Uterus (tissue), 3 donors: ENCODE measurements at regions not wholly inside any gene's neighbourhood (a gene's known extent, or its start where the extent isn't known, plus 50 kb on each side); places are given as distances from the start of the nearest gene placed in this dataset.

Experiments
- DNase-seq, 2 donors: peaks; one replicate each; pipeline ENCODE4 v3.0.0-alpha.2; 2019 to 2020
- H3K27ac ChIP-seq, 2 donors: fragments of 200-600 bp; sonication (generic); 1 replicate in 1 of 2; 2 replicates in 1 of 2; pipeline ENCODE4 v1.5.1; 2016 to 2018
- H3K27me3 ChIP-seq, 2 donors: fragments of 200-600 bp; sonication (generic); one replicate each; pipeline ENCODE4 v1.5.1; 2018 to 2019; ENCODE audit warnings: control low read depth in 1 of 2
- H3K36me3 ChIP-seq, 2 donors: fragments of 200-600 bp; sonication (generic); one replicate each; pipeline ENCODE4 v1.5.1; 2019; ENCODE audit warnings: control low read depth in 1 of 2
- H3K4me1 ChIP-seq, 2 donors: fragments of 200-600 bp; sonication (generic); one replicate each; pipeline ENCODE4 v1.5.1; 2018 to 2019; ENCODE audit warnings: control low read depth in 1 of 2
- H3K4me3 ChIP-seq, 2 donors: fragments of 200-600 bp; sonication (generic); 1 replicate in 1 of 2; 2 replicates in 1 of 2; pipeline ENCODE4 v1.5.1; 2018 to 2019; ENCODE audit warnings: mild to moderate bottlenecking in 1 of 2
- H3K9me3 ChIP-seq, 2 donors: fragments of 200-600 bp; sonication (generic); one replicate each; pipeline ENCODE4 v1.5.1; 2019; ENCODE audit warnings: control low read depth in 1 of 2
- CTCF ChIP-seq, 4 experiments: fragments of 200-600 bp in 2 of 4; fragments of 450-650 bp in 2 of 4; sonication (generic) in 2 of 4; IDR thresholded peaks; one replicate each; pipeline ENCODE4 v1.5.1; 2016 to 2019; ENCODE audit warnings: antibody characterized with exemption in 4 of 4, mild to moderate bottlenecking in 2 of 4, moderate library complexity in 1 of 4
- POLR2A ChIP-seq, 2 donors: fragments of 450-650 bp; IDR thresholded peaks; one replicate each; pipeline ENCODE4 v1.6.1; 2016; ENCODE audit warnings: antibody characterized with exemption in 2 of 2, mild to moderate bottlenecking in 1 of 2, moderate library complexity in 1 of 2
- intact Hi-C: fragments of 100-400 bp; cut with DNase I; formaldehyde crosslinking; loops from one replicate; pipeline ENCODE4 v1.15.1; 2023; ENCODE audit warnings: low total_unique reads
- donor health status: DM: yes; HTN: yes; CAD: no.

GRCh38 chr9:86749161-86749893 lies 198.0 kb downstream of the GAS1 start:
- H3K36me3 ChIP-seq, result no peaks in the 10 kb centered on the region
- no peak for DNase-seq
- no peak for TF ChIP-seq POLR2A (IDR thresholded peaks at IDR 0.05)
- TF ChIP-seq CTCF (IDR thresholded peaks at IDR 0.05), result no peak
- no peak overlapping the region for H3K27ac ChIP-seq
- H3K4me1 ChIP-seq, result peaks cover 0 to 6% of the 10 kb centered on the region in 2 donors
- intact Hi-C loops, result no loop called here
- H3K9me3 ChIP-seq, result no peaks in the 10 kb centered on the region
- H3K27me3 ChIP-seq, result no peaks in the 10 kb centered on the region
- no peak overlapping the region for H3K4me3 ChIP-seq

- no peaks in the 10 kb centered on the region for H3K36me3 ChIP-seq
- no peaks in the 10 kb centered on the region for H3K9me3 ChIP-seq
- H3K27ac ChIP-seq, result no peak overlapping the region
- H3K4me1 ChIP-seq, result peaks cover 0 to 6% of the 10 kb centered on the region in 2 donors
- no peaks in the 10 kb centered on the region for H3K27me3 ChIP-seq
- TF ChIP-seq POLR2A (IDR thresholded peaks at IDR 0.05), result no peak
- no peak for TF ChIP-seq CTCF (IDR thresholded peaks at IDR 0.05)
- H3K4me3 ChIP-seq, result no peak overlapping the region
- no peak for DNase-seq
- intact Hi-C loops, result no loop called here
These were observed 199.6 kb downstream of the GAS1 start for GRCh38 chr9:86747711-86748110.

GRCh38 chr9:86741311-86742208 lies 205.7 kb downstream of the GAS1 start:
- TF ChIP-seq POLR2A (IDR thresholded peaks at IDR 0.05) (no peak), CTCF (IDR thresholded peaks at IDR 0.05) (no peak)
- Histone ChIP-seq H3K4me1 (no peaks in the 10 kb centered on the region), H3K4me3 (no peak overlapping the region), H3K9me3 (no peaks in the 10 kb centered on the region), H3K36me3 (no peaks in the 10 kb centered on the region), H3K27ac (no peak overlapping the region), H3K27me3 (no peaks in the 10 kb centered on the region)
- intact Hi-C loops, result no loop called here
- no peak for DNase-seq

- Histone ChIP-seq H3K4me1 (peaks cover 0 to 9% of the 10 kb centered on the region in 2 donors), H3K27ac (peak overlapping the region; percentile 77 to 79)
These were observed 211.4 kb downstream of the GAS1 start for GRCh38 chr9:86735772-86736458.

More at GRCh38 chr9:86735772-86736458, 211.4 kb downstream of the GAS1 start:
- Histone ChIP-seq H3K27me3 (no peaks in the 10 kb centered on the region), H3K36me3 (no peaks in the 10 kb centered on the region), H3K4me3 (no peak overlapping the region), H3K9me3 (no peaks in the 10 kb centered on the region)
- DNase-seq, result no peak
- intact Hi-C loops, result no loop called here
- TF ChIP-seq POLR2A (IDR thresholded peaks at IDR 0.05) (no peak), CTCF (IDR thresholded peaks at IDR 0.05) (no peak)
